ENCODE measurements at regions not wholly inside any gene's neighbourhood (a gene's known extent, or its start where the extent isn't known, plus 50 kb on each side); places are given as distances from the start of the nearest gene placed in this dataset.

DNA sequence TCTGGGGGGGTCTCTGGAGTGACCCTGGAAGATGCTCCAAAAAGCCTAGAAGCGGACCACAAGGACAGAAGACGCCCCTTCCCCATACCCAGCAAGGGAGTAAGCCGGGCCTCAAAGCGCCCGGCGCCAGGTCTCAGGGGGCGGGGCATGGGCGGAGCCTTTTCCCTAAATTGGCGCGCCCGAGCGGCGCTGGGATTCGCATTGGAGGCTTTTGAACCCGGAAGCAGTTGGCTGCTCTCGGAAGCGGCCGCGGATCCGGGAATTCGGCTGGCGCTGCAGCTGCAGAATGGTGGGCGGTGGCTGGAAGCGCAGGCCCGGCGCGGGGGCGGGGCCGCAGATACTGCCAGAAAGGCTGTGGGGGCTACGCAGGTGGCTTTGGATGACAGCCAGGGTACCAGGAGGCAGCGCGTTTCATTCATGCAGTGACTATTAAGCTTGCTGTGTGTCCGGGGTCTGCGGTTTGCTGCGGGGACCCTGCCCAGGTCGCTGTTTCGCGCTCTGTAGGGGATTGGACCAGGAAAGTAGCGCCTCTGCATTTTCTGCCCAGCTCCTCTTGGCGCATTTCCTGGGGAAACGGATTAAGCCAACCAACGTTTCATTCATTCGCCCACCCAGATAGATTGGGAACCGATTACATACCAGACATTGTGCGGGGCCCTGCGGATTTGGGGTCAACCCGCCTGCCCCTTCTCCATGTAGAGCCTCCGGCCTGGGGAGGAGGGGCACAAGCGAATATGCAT, 83.0 kb upstream of the FREM1 start (continued):
- TF ChIP-seq TAF1 (IDR thresholded peaks at IDR 0.05; ENCODE audit: control insufficient read depth, extremely low read depth, insufficient read depth, low read length, severe bottlenecking) (peak; percentile 26), POLR2A (conservative IDR thresholded peaks at IDR 0.05) (peak; percentile 54), NUFIP1 (IDR thresholded peaks at IDR 0.05; ENCODE audit: partially characterized antibody) (no peak), SAFB (IDR thresholded peaks at IDR 0.05; ENCODE audit: borderline replicate concordance, low read depth, low read length) (no peak), KLF13 (tag; IDR thresholded peaks at IDR 0.05; ENCODE audit: borderline replicate concordance, low read depth) (peak; percentile 70; the same call in 1 of the 2 replicates), SRF (CRISPR knock-in tag; IDR thresholded peaks at IDR 0.05) (peak in 1 of 2 experiments; percentile 91; a peak in 2 of 4 replicates), HLTF (IDR thresholded peaks at IDR 0.05) (no peak), ZC3H11A (IDR thresholded peaks at IDR 0.05; ENCODE audit: low read depth, low read length) (no peak), NFIC (IDR thresholded peaks at IDR 0.05) (peak; percentile 61), ZBTB8A (IDR thresholded peaks at IDR 0.05; ENCODE audit: partially characterized antibody) (no peak), SMAD1 (IDR thresholded peaks at IDR 0.05; ENCODE audit: low read depth, low read length, partially characterized antibody) (no peak), KAT8 (IDR thresholded peaks at IDR 0.05; ENCODE audit: low read depth) (no peak), NRF1 (conservative IDR thresholded peaks at IDR 0.05 in 1 of 2, IDR thresholded peaks at IDR 0.05 in 1 of 2) (peak; percentile 74 to 80), HCFC1 (IDR thresholded peaks at IDR 0.05; ENCODE audit: low read depth, low read length) (peak; percentile 57), ZNF24 (IDR thresholded peaks at IDR 0.05) (no peak), TCF7 (IDR thresholded peaks at IDR 0.05; ENCODE audit: borderline replicate concordance) (no peak), ZFX (CRISPR knock-in tag; IDR thresholded peaks at IDR 0.05) (0 out of 2 replicates have a peak, but pooled peaks have one; percentile 28), HDAC3 (IDR thresholded peaks at IDR 0.05; ENCODE audit: borderline replicate concordance, partially characterized antibody) (no peak), MAX (CRISPR knock-in tag; IDR thresholded peaks at IDR 0.05) (no peak), ZNF668 (CRISPR knock-in tag; IDR thresholded peaks at IDR 0.05) (no peak), MNT (conservative IDR thresholded peaks at IDR 0.05) (peak in 1 of 2 experiments; percentile 53; a peak in 1 of 4 replicates), ZBTB33 (CRISPR knock-in tag; IDR thresholded peaks at IDR 0.05) (no peak)
- TF ChIP-seq, protein P1, sequence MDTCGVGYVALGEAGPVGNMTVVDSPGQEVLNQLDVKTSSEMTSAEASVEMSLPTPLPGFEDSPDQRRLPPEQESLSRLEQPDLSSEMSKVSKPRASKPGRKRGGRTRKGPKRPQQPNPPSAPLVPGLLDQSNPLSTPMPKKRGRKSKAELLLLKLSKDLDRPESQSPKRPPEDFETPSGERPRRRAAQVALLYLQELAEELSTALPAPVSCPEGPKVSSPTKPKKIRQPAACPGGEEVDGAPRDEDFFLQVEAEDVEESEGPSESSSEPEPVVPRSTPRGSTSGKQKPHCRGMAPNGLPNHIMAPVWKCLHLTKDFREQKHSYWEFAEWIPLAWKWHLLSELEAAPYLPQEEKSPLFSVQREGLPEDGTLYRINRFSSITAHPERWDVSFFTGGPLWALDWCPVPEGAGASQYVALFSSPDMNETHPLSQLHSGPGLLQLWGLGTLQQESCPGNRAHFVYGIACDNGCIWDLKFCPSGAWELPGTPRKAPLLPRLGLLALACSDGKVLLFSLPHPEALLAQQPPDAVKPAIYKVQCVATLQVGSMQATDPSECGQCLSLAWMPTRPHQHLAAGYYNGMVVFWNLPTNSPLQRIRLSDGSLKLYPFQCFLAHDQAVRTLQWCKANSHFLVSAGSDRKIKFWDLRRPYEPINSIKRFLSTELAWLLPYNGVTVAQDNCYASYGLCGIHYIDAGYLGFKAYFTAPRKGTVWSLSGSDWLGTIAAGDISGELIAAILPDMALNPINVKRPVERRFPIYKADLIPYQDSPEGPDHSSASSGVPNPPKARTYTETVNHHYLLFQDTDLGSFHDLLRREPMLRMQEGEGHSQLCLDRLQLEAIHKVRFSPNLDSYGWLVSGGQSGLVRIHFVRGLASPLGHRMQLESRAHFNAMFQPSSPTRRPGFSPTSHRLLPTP (IDR thresholded peaks at IDR 0.05; ENCODE audit: borderline replicate concordance, extremely low read depth, insufficient read length): no peak

Data from K562 (cell line).